WTC11 (cell line): ENCODE measurements at regions not wholly inside any gene's neighbourhood (a gene's known extent, or its start where the extent isn't known, plus 50 kb on each side); places are given as distances from the start of the nearest gene placed in this dataset.
"Not testable (repeated sequence)": the region's sequence is repeated elsewhere in the genome, so short reads cannot be mapped to it uniquely, and the experiment has no call there.

Experiments
- ATAC-seq: fragments of 200-7000 bp; cut with Tn5 transposase; 2 replicates; pipeline ENCODE4 v1.10.0; 2021; ENCODE audit warnings: mild to moderate bottlenecking, moderate library complexity
- CTCF ChIA-PET: fragments of 300-600 bp; sonication (Branson Sonifier 250); formaldehyde crosslinking; loops from one replicate; lab custom pipeline; 2021; ENCODE audit warnings: antibody characterized with exemption; lab: Charles Lee
- POLR2A ChIA-PET: fragments of 350-600 bp; sonication (Branson Sonifier 250); formaldehyde crosslinking; loops from one replicate; lab custom pipeline; 2021; ENCODE audit warnings: antibody characterized with exemption; lab: Charles Lee
- DNase-seq: peaks from one replicate; pipeline ENCODE4 v3.0.0; 2021; ENCODE audit warnings: low spot score
- H3K27ac Mint-ChIP-seq: 2 replicates; pipeline ENCODE4 v1.8.0; 2021; ENCODE audit warnings: mixed read lengths
- H3K27me3 Mint-ChIP-seq: 2 replicates; pipeline ENCODE4 v1.8.0; 2021; ENCODE audit warnings: low read depth, mild to moderate bottlenecking, moderate library complexity, mixed read lengths
- H3K36me3 Mint-ChIP-seq: 2 replicates; pipeline ENCODE4 v1.8.0; 2021; ENCODE audit warnings: mixed read lengths
- H3K4me1 Mint-ChIP-seq: 2 replicates; pipeline ENCODE4 v1.8.0; 2022; ENCODE audit warnings: mixed read lengths
- H3K4me3 Mint-ChIP-seq: 2 replicates; pipeline ENCODE4 v1.8.0; 2021; ENCODE audit warnings: mild to moderate bottlenecking, moderate library complexity, mixed read lengths
- H3K9me3 Mint-ChIP-seq: 2 replicates; pipeline ENCODE4 v1.8.0; 2021; ENCODE audit warnings: mixed read lengths
- ARID4B ChIP-seq: sonication (generic); formaldehyde crosslinking; IDR thresholded peaks from 2 replicates; pipeline ENCODE4 v1.8.0; 2023; ENCODE audit warnings: missing genetic modification reagents, mild to moderate bottlenecking, borderline replicate concordance
- ESRRA ChIP-seq: sonication (generic); formaldehyde crosslinking; IDR thresholded peaks from 2 replicates; pipeline ENCODE4 v1.8.1; 2022; ENCODE audit warnings: mild to moderate bottlenecking, missing genetic modification reagents, borderline replicate concordance
- FOXK1 ChIP-seq: sonication (generic); formaldehyde crosslinking; IDR thresholded peaks from 2 replicates; pipeline ENCODE4 v1.8.0; 2022; ENCODE audit warnings: mild to moderate bottlenecking, moderate library complexity, missing genetic modification reagents
- FOXP1 ChIP-seq: sonication (generic); formaldehyde crosslinking; IDR thresholded peaks from 2 replicates; pipeline ENCODE4 v1.8.0; 2022; ENCODE audit warnings: missing genetic modification reagents, mild to moderate bottlenecking, moderate library complexity, borderline replicate concordance
- GABPB1 ChIP-seq: sonication (generic); formaldehyde crosslinking; IDR thresholded peaks from 2 replicates; pipeline ENCODE4 v1.8.1; 2023; ENCODE audit warnings: mild to moderate bottlenecking, missing genetic modification reagents
- JUN ChIP-seq: sonication (generic); formaldehyde crosslinking; IDR thresholded peaks from 2 replicates; pipeline ENCODE4 v1.8.0; 2023; ENCODE audit warnings: mild to moderate bottlenecking, missing genetic modification reagents
- NFYB ChIP-seq: sonication (generic); formaldehyde crosslinking; conservative IDR thresholded peaks from 2 replicates; pipeline ENCODE4 v1.8.0; 2022; ENCODE audit warnings: low read depth, missing genetic modification reagents
- NR1H2 ChIP-seq: sonication (generic); formaldehyde crosslinking; IDR thresholded peaks from 2 replicates; pipeline ENCODE4 v1.9.0; 2021; ENCODE audit warnings: mild to moderate bottlenecking, moderate library complexity, missing genetic modification reagents
- OVOL2 ChIP-seq: fragments of 250-450 bp; sonication (Bioruptor Pico); IDR thresholded peaks from 2 replicates; pipeline ENCODE4 v1.9.0; 2021; ENCODE audit warnings: mild to moderate bottlenecking, borderline replicate concordance
- RELA ChIP-seq: sonication (generic); formaldehyde crosslinking; IDR thresholded peaks from 2 replicates; pipeline ENCODE4 v1.8.1; 2022; ENCODE audit warnings: missing genetic modification reagents, mild to moderate bottlenecking, borderline replicate concordance
- TEAD1 ChIP-seq: sonication (generic); formaldehyde crosslinking; IDR thresholded peaks from 2 replicates; pipeline ENCODE4 v1.8.0; 2022; ENCODE audit warnings: mild to moderate bottlenecking, missing genetic modification reagents
- USF1 ChIP-seq: sonication (generic); formaldehyde crosslinking; IDR thresholded peaks from 2 replicates; pipeline ENCODE4 v1.8.0; 2022; ENCODE audit warnings: mild to moderate bottlenecking, missing genetic modification reagents
- ZMAT4 ChIP-seq: fragments of 250-450 bp; sonication (Bioruptor Pico); IDR thresholded peaks from 2 replicates; pipeline ENCODE4 v1.9.0; 2021; ENCODE audit warnings: mild to moderate bottlenecking
- ZNF281 ChIP-seq: sonication (generic); formaldehyde crosslinking; IDR thresholded peaks from 2 replicates; pipeline ENCODE4 v1.8.0; 2023; ENCODE audit warnings: mild to moderate bottlenecking, missing genetic modification reagents
- ZNF396 ChIP-seq: fragments of 250-450 bp; sonication (Bioruptor Pico); IDR thresholded peaks from 2 replicates; pipeline ENCODE4 v1.8.0; 2021; ENCODE audit warnings: mild to moderate bottlenecking, moderate library complexity, borderline replicate concordance
- ZNF416 ChIP-seq: fragments of 250-450 bp; sonication (Bioruptor Pico); IDR thresholded peaks from 2 replicates; pipeline ENCODE4 v1.9.0; 2021; ENCODE audit warnings: mild to moderate bottlenecking, inconsistent platforms
- TF ChIP-seq, protein P1 (sequence below): sonication (generic); formaldehyde crosslinking; IDR thresholded peaks from 2 replicates; pipeline ENCODE4 v1.8.1; 2023; ENCODE audit warnings: mild to moderate bottlenecking, missing genetic modification reagents, moderate library complexity
- TF ChIP-seq, protein P2 (sequence below): fragments of 250-450 bp; sonication (Bioruptor Pico); IDR thresholded peaks from 2 replicates; pipeline ENCODE4 v2.1.2; 2022; ENCODE audit warnings: mild to moderate bottlenecking, moderate library complexity

- no peak for TF ChIP-seq FOXK1
- TF ChIP-seq RELA (CRISPR knock-in tag): no peak
- no peak for TF ChIP-seq OVOL2
- no peak for TF ChIP-seq GABPB1 (CRISPR knock-in tag)
Observed at GRCh38 chr1:8226747-8227146, 91.2 kb upstream of the SLC45A1 start (continued).

DNA sequence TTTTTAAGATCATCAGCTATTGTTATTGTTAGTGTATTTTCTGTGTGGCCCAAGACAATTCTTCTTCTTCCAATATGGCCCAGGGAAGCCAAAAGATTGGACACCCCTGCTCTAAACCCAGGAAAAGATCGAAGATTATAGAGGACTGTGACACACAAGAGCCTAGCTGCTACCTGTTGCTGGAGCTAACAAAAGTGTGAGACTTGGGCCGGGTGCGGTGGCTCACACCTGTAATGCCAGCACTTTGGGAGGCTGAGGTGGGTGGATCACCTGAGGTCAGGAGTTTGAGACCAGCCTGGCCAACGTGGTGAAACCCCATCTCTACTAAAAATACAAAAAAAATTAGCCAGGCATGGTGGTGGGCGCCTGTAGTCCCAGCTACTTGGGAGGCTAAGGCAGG lies 91.9 kb upstream of the SLC45A1 start:
- DNase-seq, ATAC-seq, POLR2A ChIA-PET, CTCF ChIA-PET, H3K4me3 Mint-ChIP-seq, H3K27ac Mint-ChIP-seq: not testable (repeated sequence)
- Mint-ChIP-seq H3K27me3 (peaks cover 21% of the 10 kb centered on the region), H3K4me1 (peaks cover 31% of the 10 kb centered on the region), H3K36me3 (peaks cover 17% of the 10 kb centered on the region), H3K9me3 (peaks cover 19% of the 10 kb centered on the region)

- Mint-ChIP-seq H3K4me1 (peaks cover 29% of the 10 kb centered on the region), H3K27ac (no peak overlapping the region), H3K36me3 (peaks cover 17% of the 10 kb centered on the region), H3K4me3 (no peak overlapping the region)
- ATAC-seq (no peak), DNase-seq (no peak)
- no peak for TF ChIP-seq FOXP1 (CRISPR knock-in tag)
- TF ChIP-seq ZNF416: no peak
- TF ChIP-seq ZMAT4: no peak
- TF ChIP-seq, all 79 proteins: peak for 0
- H3K9me3 Mint-ChIP-seq: peaks cover 19% of the 10 kb centered on the region
- H3K27me3 Mint-ChIP-seq: peaks cover 26% of the 10 kb centered on the region
- POLR2A ChIA-PET: no interaction called here
- CTCF ChIA-PET: interaction anchor here (1.4 kb wide), 1 partner anchor 91 kb away, joined by 5 read pairs; no protein-coding TSS in a partner anchor
Observed at GRCh38 chr1:8223526-8223925, 94.4 kb upstream of the SLC45A1 start.

- Mint-ChIP-seq H3K27me3 (peaks cover 26% of the 10 kb centered on the region), H3K36me3 (peaks cover 11% of the 10 kb centered on the region), H3K4me3 (no peak overlapping the region), H3K9me3 (peaks cover 11% of the 10 kb centered on the region), H3K27ac (no peak overlapping the region), H3K4me1 (peaks cover 36% of the 10 kb centered on the region)
- DNase-seq (no peak), ATAC-seq (no peak)
- no peak for TF ChIP-seq ESRRA (CRISPR knock-in tag)
- no peak for TF ChIP-seq ZNF396
- CTCF ChIA-PET: interaction anchor here (0.6 to 1.4 kb wide), 3 partner anchors 15 to 129 kb away, joined by 3 to 5 read pairs (median 4); no protein-coding TSS in a partner anchor
- POLR2A ChIA-PET: no interaction called here
Observed at GRCh38 chr1:8222789-8223188, 95.1 kb upstream of the SLC45A1 start.

- DNase-seq (no peak), ATAC-seq (no peak)
- ChIA-PET CTCF (no interaction called here), POLR2A (no interaction called here)
- Mint-ChIP-seq H3K27ac (no peak overlapping the region), H3K4me1 (peaks cover 51% of the 10 kb centered on the region), H3K27me3 (peaks cover 26% of the 10 kb centered on the region), H3K9me3 (no peaks in the 10 kb centered on the region), H3K4me3 (no peak overlapping the region), H3K36me3 (no peaks in the 10 kb centered on the region)
- TF ChIP-seq GABPB1 (CRISPR knock-in tag): no peak
- TF ChIP-seq USF1 (CRISPR knock-in tag): no peak
- no peak for TF ChIP-seq NR1H2
- TF ChIP-seq, protein P1, sequence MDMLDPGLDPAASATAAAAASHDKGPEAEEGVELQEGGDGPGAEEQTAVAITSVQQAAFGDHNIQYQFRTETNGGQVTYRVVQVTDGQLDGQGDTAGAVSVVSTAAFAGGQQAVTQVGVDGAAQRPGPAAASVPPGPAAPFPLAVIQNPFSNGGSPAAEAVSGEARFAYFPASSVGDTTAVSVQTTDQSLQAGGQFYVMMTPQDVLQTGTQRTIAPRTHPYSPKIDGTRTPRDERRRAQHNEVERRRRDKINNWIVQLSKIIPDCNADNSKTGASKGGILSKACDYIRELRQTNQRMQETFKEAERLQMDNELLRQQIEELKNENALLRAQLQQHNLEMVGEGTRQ (CRISPR knock-in tag): no peak
- no peak for TF ChIP-seq JUN
- TF ChIP-seq ZNF281 (CRISPR knock-in tag): no peak
- no peak for TF ChIP-seq TEAD1
- no peak for TF ChIP-seq ARID4B (CRISPR knock-in tag)
- TF ChIP-seq, protein P2, sequence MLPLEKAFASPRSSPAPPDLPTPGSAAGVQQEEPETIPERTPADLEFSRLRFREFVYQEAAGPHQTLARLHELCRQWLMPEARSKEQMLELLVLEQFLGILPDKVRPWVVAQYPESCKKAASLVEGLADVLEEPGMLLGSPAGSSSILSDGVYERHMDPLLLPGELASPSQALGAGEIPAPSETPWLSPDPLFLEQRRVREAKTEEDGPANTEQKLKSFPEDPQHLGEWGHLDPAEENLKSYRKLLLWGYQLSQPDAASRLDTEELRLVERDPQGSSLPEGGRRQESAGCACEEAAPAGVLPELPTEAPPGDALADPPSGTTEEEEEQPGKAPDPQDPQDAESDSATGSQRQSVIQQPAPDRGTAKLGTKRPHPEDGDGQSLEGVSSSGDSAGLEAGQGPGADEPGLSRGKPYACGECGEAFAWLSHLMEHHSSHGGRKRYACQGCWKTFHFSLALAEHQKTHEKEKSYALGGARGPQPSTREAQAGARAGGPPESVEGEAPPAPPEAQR (CRISPR knock-in tag): no peak
- no peak for TF ChIP-seq NFYB (CRISPR knock-in tag)
Observed at GRCh38 chr1:8219530-8219929, 98.4 kb upstream of the SLC45A1 start.
